ENCODE measurements at regions not wholly inside any gene's neighbourhood (a gene's known extent, or its start where the extent isn't known, plus 50 kb on each side); places are given as distances from the start of the nearest gene placed in this dataset.

GRCh38 chr4:60250657-60251056 lies 949.5 kb upstream of the ADGRL3 start:
- TF ChIP-seq CTCF (conservative IDR thresholded peaks at IDR 0.05; ENCODE audit: low read depth, low read length) (no peak), EZH2 (IDR thresholded peaks at IDR 0.05; ENCODE audit: low read length, unreplicated experiment) (no peak)

All from PC-3 (cell line).